ENCODE measurements at regions not wholly inside any gene's neighbourhood (a gene's known extent, or its start where the extent isn't known, plus 50 kb on each side); places are given as distances from the start of the nearest gene placed in this dataset.

GRCh38 chr11:21912285-21912684, 280.6 kb upstream of the ANO5 start:
- H3K4me3 ChIP-seq (ENCODE audit: control insufficient read depth, low read depth, low read length), result no peak overlapping the region
- no peak for DNase-seq (ENCODE audit: low read depth)
- no peak for TF ChIP-seq CTCF (IDR thresholded peaks at IDR 0.05; ENCODE audit: control insufficient read depth, insufficient read depth, low read depth, low read length, missing control alignments)

- H3K4me3 ChIP-seq (ENCODE audit: control insufficient read depth, low read depth, low read length), result no peak overlapping the region
- no peak for DNase-seq (ENCODE audit: low read depth)
- no peak for TF ChIP-seq CTCF (IDR thresholded peaks at IDR 0.05; ENCODE audit: control insufficient read depth, insufficient read depth, low read depth, low read length, missing control alignments)
These were observed 271.7 kb upstream of the ANO5 start for GRCh38 chr11:21921151-21921550.

- DNase-seq (ENCODE audit: low read depth), result no peak
- H3K4me3 ChIP-seq (ENCODE audit: control insufficient read depth, low read depth, low read length), result no peak overlapping the region
- TF ChIP-seq CTCF (IDR thresholded peaks at IDR 0.05; ENCODE audit: control insufficient read depth, insufficient read depth, low read depth, low read length, missing control alignments), result no peak
These were observed 268.6 kb upstream of the ANO5 start for GRCh38 chr11:21924262-21924661.

GRCh38 chr11:21927628-21928027, 265.3 kb upstream of the ANO5 start:
- no peak for TF ChIP-seq CTCF (IDR thresholded peaks at IDR 0.05; ENCODE audit: control insufficient read depth, insufficient read depth, low read depth, low read length, missing control alignments)
- H3K4me3 ChIP-seq (ENCODE audit: control insufficient read depth, low read depth, low read length), result no peak overlapping the region
- DNase-seq (ENCODE audit: low read depth), result no peak

GRCh38 chr11:21928847-21929246, 264.0 kb upstream of the ANO5 start:
- no peak for DNase-seq (ENCODE audit: low read depth)
- no peak for TF ChIP-seq CTCF (IDR thresholded peaks at IDR 0.05; ENCODE audit: control insufficient read depth, insufficient read depth, low read depth, low read length, missing control alignments)
- no peak overlapping the region for H3K4me3 ChIP-seq (ENCODE audit: control insufficient read depth, low read depth, low read length)

GRCh38 chr11:21930408-21930807, 262.5 kb upstream of the ANO5 start:
- no peak for DNase-seq (ENCODE audit: low read depth)
- TF ChIP-seq CTCF (IDR thresholded peaks at IDR 0.05; ENCODE audit: control insufficient read depth, insufficient read depth, low read depth, low read length, missing control alignments), result no peak
- H3K4me3 ChIP-seq (ENCODE audit: control insufficient read depth, low read depth, low read length), result no peak overlapping the region
